Glomerular visceral epithelial cell (primary cell): ENCODE measurements at regions not wholly inside any gene's neighbourhood (a gene's known extent, or its start where the extent isn't known, plus 50 kb on each side); places are given as distances from the start of the nearest gene placed in this dataset.
"Not testable (repeated sequence)": the region's sequence is repeated elsewhere in the genome, so short reads cannot be mapped to it uniquely, and the experiment has no call there.

Experiments
- DNase-seq: peaks from one replicate; pipeline ENCODE4 v3.0.0-alpha.2; 2016; ENCODE audit errors: extremely low spot score

GRCh38 chr18:15026041-15026440 is 278.1 kb downstream of the ANKRD30B start:
- DNase-seq, result peak; percentile 26

- not testable (repeated sequence) for DNase-seq
Observed at GRCh38 chr18:15028037-15028436, 280.1 kb downstream of the ANKRD30B start.

GRCh38 chr18:15060279-15060880 is 312.4 kb downstream of the ANKRD30B start:
- DNase-seq, result not testable (repeated sequence)

GRCh38 chr18:15061289-15061896 is 313.4 kb downstream of the ANKRD30B start:
- DNase-seq, result not testable (repeated sequence)

- not testable (repeated sequence) for DNase-seq
Observed at GRCh38 chr18:15066434-15066833, 318.5 kb downstream of the ANKRD30B start.

- not testable (repeated sequence) for DNase-seq
Observed at GRCh38 chr18:15071311-15071710, 323.3 kb downstream of the ANKRD30B start.
